Loucy (cell line): ENCODE measurements at regions not wholly inside any gene's neighbourhood (a gene's known extent, or its start where the extent isn't known, plus 50 kb on each side); places are given as distances from the start of the nearest gene placed in this dataset.

Experiments
- EZH2phosphoT487 ChIP-seq: fragments of 200-600 bp; IDR thresholded peaks from 2 replicates; pipeline ENCODE4 v1.6.1; 2018; ENCODE audit warnings: antibody characterized with exemption, mild to moderate bottlenecking, moderate library complexity, borderline replicate concordance
- TF ChIP-seq, protein P1 (sequence below): fragments of 200-600 bp; sonication (generic); conservative IDR thresholded peaks from 2 replicates; pipeline ENCODE4 v1.5.1; 2014; ENCODE audit warnings: mild to moderate bottlenecking, antibody characterized with exemption, low read length

DNA sequence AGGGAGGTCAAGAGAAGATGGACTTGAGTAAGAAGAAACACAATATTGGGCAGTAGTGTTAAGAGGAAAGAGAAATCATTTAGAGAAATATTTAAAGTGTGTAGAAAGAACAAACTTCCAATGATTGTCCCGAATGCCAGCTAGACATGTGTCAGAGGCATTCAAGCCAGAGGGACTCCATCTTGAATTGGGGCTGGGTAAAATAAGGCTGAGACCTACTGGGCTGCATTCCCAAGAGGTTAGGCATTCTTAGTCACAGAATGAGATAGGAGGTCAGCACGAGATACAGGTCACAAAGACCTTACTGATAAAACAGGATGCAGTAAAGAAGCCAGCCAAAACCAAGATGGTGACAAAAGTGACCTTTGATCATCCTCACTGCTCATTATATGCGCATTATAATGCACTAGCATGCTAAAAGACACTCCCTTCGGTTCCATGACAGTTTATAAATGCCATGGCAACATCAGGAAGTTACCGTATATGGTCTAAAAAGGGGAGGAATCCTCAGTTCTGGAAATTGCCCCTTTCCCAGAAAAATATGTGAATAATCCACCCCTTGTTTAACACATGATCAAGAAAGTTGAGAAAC is 127.0 kb upstream of the IPO5 start:
- TF ChIP-seq, protein P1, sequence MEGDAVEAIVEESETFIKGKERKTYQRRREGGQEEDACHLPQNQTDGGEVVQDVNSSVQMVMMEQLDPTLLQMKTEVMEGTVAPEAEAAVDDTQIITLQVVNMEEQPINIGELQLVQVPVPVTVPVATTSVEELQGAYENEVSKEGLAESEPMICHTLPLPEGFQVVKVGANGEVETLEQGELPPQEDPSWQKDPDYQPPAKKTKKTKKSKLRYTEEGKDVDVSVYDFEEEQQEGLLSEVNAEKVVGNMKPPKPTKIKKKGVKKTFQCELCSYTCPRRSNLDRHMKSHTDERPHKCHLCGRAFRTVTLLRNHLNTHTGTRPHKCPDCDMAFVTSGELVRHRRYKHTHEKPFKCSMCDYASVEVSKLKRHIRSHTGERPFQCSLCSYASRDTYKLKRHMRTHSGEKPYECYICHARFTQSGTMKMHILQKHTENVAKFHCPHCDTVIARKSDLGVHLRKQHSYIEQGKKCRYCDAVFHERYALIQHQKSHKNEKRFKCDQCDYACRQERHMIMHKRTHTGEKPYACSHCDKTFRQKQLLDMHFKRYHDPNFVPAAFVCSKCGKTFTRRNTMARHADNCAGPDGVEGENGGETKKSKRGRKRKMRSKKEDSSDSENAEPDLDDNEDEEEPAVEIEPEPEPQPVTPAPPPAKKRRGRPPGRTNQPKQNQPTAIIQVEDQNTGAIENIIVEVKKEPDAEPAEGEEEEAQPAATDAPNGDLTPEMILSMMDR = no peak
- TF ChIP-seq EZH2phosphoT487 = no peak
